ENCODE measurements at regions not wholly inside any gene's neighbourhood (a gene's known extent, or its start where the extent isn't known, plus 50 kb on each side); places are given as distances from the start of the nearest gene placed in this dataset.

DNA sequence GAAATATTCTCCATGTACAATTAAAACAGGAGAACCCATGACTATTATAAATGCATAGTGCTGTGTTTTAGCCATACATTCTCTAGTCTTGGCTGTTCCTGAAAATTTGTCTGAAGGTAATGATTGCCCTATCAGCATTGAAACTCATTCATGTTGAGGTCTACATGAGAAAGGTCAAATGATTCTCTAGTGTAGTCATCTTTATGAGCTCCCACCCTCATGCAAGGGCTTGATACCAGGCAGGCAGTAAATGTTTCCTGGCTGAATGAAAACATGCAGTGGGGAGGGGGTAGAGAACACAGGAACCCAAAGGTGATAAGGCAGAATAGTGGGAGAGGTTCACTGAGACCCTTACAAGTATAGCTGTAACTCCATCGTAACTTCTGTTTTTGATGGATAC, 424.3 kb downstream of the COG6 start:
- TF ChIP-seq EZH2 (IDR thresholded peaks at IDR 0.05) (no peak), EZH2phosphoT487 (IDR thresholded peaks at IDR 0.05) (no peak)
- TF ChIP-seq, protein P1, sequence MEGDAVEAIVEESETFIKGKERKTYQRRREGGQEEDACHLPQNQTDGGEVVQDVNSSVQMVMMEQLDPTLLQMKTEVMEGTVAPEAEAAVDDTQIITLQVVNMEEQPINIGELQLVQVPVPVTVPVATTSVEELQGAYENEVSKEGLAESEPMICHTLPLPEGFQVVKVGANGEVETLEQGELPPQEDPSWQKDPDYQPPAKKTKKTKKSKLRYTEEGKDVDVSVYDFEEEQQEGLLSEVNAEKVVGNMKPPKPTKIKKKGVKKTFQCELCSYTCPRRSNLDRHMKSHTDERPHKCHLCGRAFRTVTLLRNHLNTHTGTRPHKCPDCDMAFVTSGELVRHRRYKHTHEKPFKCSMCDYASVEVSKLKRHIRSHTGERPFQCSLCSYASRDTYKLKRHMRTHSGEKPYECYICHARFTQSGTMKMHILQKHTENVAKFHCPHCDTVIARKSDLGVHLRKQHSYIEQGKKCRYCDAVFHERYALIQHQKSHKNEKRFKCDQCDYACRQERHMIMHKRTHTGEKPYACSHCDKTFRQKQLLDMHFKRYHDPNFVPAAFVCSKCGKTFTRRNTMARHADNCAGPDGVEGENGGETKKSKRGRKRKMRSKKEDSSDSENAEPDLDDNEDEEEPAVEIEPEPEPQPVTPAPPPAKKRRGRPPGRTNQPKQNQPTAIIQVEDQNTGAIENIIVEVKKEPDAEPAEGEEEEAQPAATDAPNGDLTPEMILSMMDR (IDR thresholded peaks at IDR 0.05) = no peak
